Keratinocyte (primary cell): ENCODE measurements at regions not wholly inside any gene's neighbourhood (a gene's known extent, or its start where the extent isn't known, plus 50 kb on each side); places are given as distances from the start of the nearest gene placed in this dataset.

Source experiments
- DNase-seq: peaks from one replicate; pipeline ENCODE4 v3.0.0-alpha.2; 2011; ENCODE audit warnings: low read depth, missing footprints, low spot score
- FAIRE-seq: peaks from 2 replicates; lab custom pipeline; 2011; peaks lifted over from hg19 to GRCh38; lab: Jason Lieb, UNC
- H2AFZ ChIP-seq: 2 replicates; pipeline ENCODE4 v1.6.0; 2012; ENCODE audit warnings: low read length, control low read depth, inconsistent platforms; ENCODE audit not compliant: control insufficient read depth
- H3K27ac ChIP-seq: 2 replicates; pipeline ENCODE4 v1.5.1; 2011; ENCODE audit warnings: low read length; ENCODE audit not compliant: control insufficient read depth, insufficient read depth
- H3K27me3 ChIP-seq: 3 replicates; pipeline ENCODE4 v1.6.0; 2011; ENCODE audit warnings: low read length; ENCODE audit not compliant: control insufficient read depth, insufficient read depth; ENCODE audit errors: extremely low read depth
- H3K36me3 ChIP-seq, 2 experiments: 2 replicates in 1 of 2; 3 replicates in 1 of 2; pipeline ENCODE4 v1.5.1; 2011; ENCODE audit warnings: low read length in 2 of 2, mild to moderate bottlenecking in 1 of 2; ENCODE audit not compliant: control insufficient read depth in 2 of 2, insufficient read depth in 2 of 2; ENCODE audit errors: extremely low read depth in 1 of 2
- H3K4me1 ChIP-seq: 3 replicates; pipeline ENCODE4 v1.5.1; 2011; ENCODE audit warnings: low read length; ENCODE audit not compliant: control insufficient read depth, insufficient read depth; ENCODE audit errors: extremely low read depth
- H3K4me2 ChIP-seq: 3 replicates; pipeline ENCODE4 v1.6.0; 2011; ENCODE audit warnings: low read depth, low read length; ENCODE audit not compliant: control insufficient read depth, insufficient read depth; ENCODE audit errors: extremely low read depth
- H3K4me3 ChIP-seq, 3 experiments: fragments of 200-600 bp in 1 of 3; sonication (generic) in 1 of 3; 2 replicates in 2 of 3; 3 replicates in 1 of 3; pipeline ENCODE4 v1.5.1; 2011 to 2016; ENCODE audit warnings: low read length in 3 of 3, mild to moderate bottlenecking in 3 of 3, control low read depth in 2 of 3, inconsistent platforms in 1 of 3, low read depth in 1 of 3, mixed read lengths in 1 of 3, mixed run types in 1 of 3, moderate library complexity in 1 of 3; ENCODE audit not compliant: control insufficient read depth in 2 of 3, insufficient read depth in 2 of 3; ENCODE audit errors: extremely low read depth in 1 of 3
- H3K79me2 ChIP-seq: 2 replicates; pipeline ENCODE4 v1.6.0; 2012; ENCODE audit warnings: low read length; ENCODE audit not compliant: control insufficient read depth, insufficient read depth
- H3K9ac ChIP-seq: 3 replicates; pipeline ENCODE4 v1.6.0; 2011; ENCODE audit warnings: low read length; ENCODE audit not compliant: control insufficient read depth, insufficient read depth; ENCODE audit errors: extremely low read depth
- H3K9me1 ChIP-seq: 3 replicates; pipeline ENCODE4 v1.6.0; 2011; ENCODE audit warnings: low read length; ENCODE audit not compliant: control insufficient read depth, insufficient read depth; ENCODE audit errors: extremely low read depth
- H3K9me3 ChIP-seq: 2 replicates; pipeline ENCODE4 v1.5.1; 2012; ENCODE audit warnings: low read depth, low read length; ENCODE audit not compliant: control insufficient read depth
- H4K20me1 ChIP-seq: 3 replicates; pipeline ENCODE4 v1.6.0; 2011; ENCODE audit warnings: low read length; ENCODE audit not compliant: control insufficient read depth, insufficient read depth; ENCODE audit errors: extremely low read depth
- EZH2 ChIP-seq: IDR thresholded peaks from one replicate; pipeline ENCODE4 v1.6.1; 2012; ENCODE audit warnings: inconsistent platforms, mild to moderate bottlenecking, low read length, moderate library complexity
- dilution Hi-C: fragments of 300-500 bp; cut with MboI; formaldehyde crosslinking; loops from one replicate; pipeline ENCODE4 v1.7.0; 2020; ENCODE audit warnings: low sequenced_read_pairs; ENCODE audit not compliant: extremely low pct_ligation_motif_present
- TF ChIP-seq, protein P1 (sequence below), 3 experiments: IDR thresholded peaks in 1 of 3; conservative IDR thresholded peaks in 1 of 3; optimal IDR thresholded peaks in 1 of 3; 2 replicates in 2 of 3; 3 replicates in 1 of 3; pipeline versions ENCODE3 to v1.5.1; 2011; ENCODE audit warnings: low read length in 3 of 3, mild to moderate bottlenecking in 3 of 3, moderate library complexity in 2 of 3, control low read depth in 1 of 3, inconsistent platforms in 1 of 3; ENCODE audit not compliant: insufficient read depth in 2 of 3; ENCODE audit errors: extremely low read depth in 1 of 3

DNA sequence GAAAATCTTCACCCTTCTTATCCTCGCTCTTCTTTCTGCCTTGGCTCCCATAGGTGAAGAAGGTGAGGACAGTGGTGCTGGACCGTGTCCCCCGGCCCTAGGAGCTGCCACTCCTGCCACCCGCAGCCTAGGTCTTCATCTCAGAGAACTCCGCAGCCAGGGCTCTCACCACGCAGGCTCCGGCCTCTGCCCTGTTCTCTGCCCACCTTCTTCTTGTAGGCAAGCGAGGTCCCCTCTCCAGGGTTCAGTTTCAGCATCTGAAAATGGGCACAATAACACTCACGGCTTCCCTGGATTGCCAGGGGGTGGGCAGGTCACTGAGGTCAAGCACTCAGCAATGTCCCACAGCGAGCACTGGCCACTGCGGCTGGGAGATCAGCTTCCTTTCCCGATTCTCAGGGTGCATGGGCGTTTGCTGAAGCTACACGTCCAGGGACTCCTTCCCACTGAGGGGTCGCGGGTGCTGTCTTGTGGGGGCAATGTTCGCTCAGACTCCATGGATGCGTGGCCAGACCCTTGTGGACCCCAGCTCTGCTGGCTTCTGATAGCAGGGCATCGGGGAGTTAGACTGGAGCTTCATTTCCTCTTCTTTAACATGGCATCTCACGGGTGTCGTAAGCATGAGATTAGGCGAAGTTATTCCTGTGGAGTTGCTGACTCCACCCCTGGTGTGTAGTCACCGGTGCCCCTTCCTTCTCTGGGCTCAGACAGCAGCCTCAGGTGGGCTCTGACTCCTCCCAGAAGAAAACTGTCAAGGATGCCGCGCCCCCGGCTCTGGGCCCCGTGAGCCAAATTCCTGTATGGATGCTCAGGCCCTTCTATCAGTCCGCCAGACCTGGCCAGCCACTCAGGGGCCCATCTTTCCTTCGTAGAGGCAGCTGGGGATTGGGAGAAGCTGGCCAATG is 145.1 kb upstream of the IRX2 start:
- FAIRE-seq (no peak), DNase-seq (no peak)
- no peak for TF ChIP-seq EZH2
- TF ChIP-seq, protein P1, sequence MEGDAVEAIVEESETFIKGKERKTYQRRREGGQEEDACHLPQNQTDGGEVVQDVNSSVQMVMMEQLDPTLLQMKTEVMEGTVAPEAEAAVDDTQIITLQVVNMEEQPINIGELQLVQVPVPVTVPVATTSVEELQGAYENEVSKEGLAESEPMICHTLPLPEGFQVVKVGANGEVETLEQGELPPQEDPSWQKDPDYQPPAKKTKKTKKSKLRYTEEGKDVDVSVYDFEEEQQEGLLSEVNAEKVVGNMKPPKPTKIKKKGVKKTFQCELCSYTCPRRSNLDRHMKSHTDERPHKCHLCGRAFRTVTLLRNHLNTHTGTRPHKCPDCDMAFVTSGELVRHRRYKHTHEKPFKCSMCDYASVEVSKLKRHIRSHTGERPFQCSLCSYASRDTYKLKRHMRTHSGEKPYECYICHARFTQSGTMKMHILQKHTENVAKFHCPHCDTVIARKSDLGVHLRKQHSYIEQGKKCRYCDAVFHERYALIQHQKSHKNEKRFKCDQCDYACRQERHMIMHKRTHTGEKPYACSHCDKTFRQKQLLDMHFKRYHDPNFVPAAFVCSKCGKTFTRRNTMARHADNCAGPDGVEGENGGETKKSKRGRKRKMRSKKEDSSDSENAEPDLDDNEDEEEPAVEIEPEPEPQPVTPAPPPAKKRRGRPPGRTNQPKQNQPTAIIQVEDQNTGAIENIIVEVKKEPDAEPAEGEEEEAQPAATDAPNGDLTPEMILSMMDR (optimal IDR thresholded peaks at IDR 0.05 in 1 of 3, IDR thresholded peaks at IDR 0.05 in 1 of 3, conservative IDR thresholded peaks at IDR 0.05 in 1 of 3; ENCODE audit: extremely low read depth in 1 of 3, insufficient read depth in 2 of 3, low read length in 3 of 3) = no peak
- H3K4me3 ChIP-seq = no peak overlapping the region
- no peaks in the 10 kb centered on the region for H3K27me3 ChIP-seq
- H3K4me1 ChIP-seq = no peaks in the 10 kb centered on the region
- peaks cover 14% of the 10 kb centered on the region for H3K9me3 ChIP-seq
- H3K4me2 ChIP-seq = no peak overlapping the region
- no peak overlapping the region for H3K9ac ChIP-seq
- no peaks in the 10 kb centered on the region for H4K20me1 ChIP-seq
- dilution Hi-C loops = no loop called here
- H3K27ac ChIP-seq = no peak overlapping the region
- no peak overlapping the region for H2AFZ ChIP-seq
- no peaks in the 10 kb centered on the region for H3K9me1 ChIP-seq
- no peaks in the 10 kb centered on the region for H3K36me3 ChIP-seq
- H3K79me2 ChIP-seq = no peaks in the 10 kb centered on the region

DNA sequence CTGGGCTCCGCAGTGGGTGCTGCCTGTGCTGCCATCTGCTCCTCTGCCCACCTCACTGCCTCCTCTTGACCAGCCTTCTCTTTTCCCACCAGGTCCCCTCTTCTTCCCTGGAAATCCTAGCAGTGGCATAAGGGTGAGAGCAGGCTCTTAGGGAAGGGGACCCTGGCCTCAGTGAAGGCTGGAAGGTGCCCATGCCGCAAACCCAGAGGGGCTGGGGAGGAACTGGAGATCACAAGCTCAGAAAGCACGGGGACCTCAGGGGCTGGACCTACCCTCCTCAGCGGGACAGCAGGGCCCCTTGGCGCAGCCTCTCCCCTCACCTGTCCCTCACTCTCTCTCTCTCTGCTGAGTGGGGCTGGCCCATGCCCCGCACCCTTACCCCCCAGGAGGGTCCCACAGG is 144.4 kb upstream of the IRX2 start:
- H3K9ac ChIP-seq = no peak overlapping the region
- no peaks in the 10 kb centered on the region for H3K9me1 ChIP-seq
- H3K4me2 ChIP-seq = no peak overlapping the region
- peaks cover 14% of the 10 kb centered on the region for H3K9me3 ChIP-seq
- H3K27ac ChIP-seq = no peak overlapping the region
- H3K36me3 ChIP-seq = no peaks in the 10 kb centered on the region
- H3K79me2 ChIP-seq = no peaks in the 10 kb centered on the region
- DNase-seq = no peak
- H2AFZ ChIP-seq = no peak overlapping the region
- TF ChIP-seq, protein P1 (optimal IDR thresholded peaks at IDR 0.05 in 1 of 3, IDR thresholded peaks at IDR 0.05 in 1 of 3, conservative IDR thresholded peaks at IDR 0.05 in 1 of 3; ENCODE audit: extremely low read depth in 1 of 3, insufficient read depth in 2 of 3, low read length in 3 of 3) = no peak
- TF ChIP-seq EZH2 = no peak
- dilution Hi-C loops = no loop called here
- no peak for FAIRE-seq
- no peaks in the 10 kb centered on the region for H3K27me3 ChIP-seq
- H3K4me3 ChIP-seq = no peak overlapping the region
- no peaks in the 10 kb centered on the region for H4K20me1 ChIP-seq
- no peaks in the 10 kb centered on the region for H3K4me1 ChIP-seq
